ENCODE measurements at regions not wholly inside any gene's neighbourhood (a gene's known extent, or its start where the extent isn't known, plus 50 kb on each side); places are given as distances from the start of the nearest gene placed in this dataset.

GRCh38 chr16:74052016-74052415 is 244.6 kb upstream of the PSMD7 start:
- ChIA-PET POLR2A (no interaction called here), CTCF (interaction anchor here (1.1 to 5.7 kb wide), 3 partner anchors 13 to 175 kb away, joined by 5 to 40 read pairs (median 12); no protein-coding TSS in a partner anchor)
- Histone ChIP-seq H3F3A (replicated peaks; ENCODE audit: insufficient read depth) (no peaks in the 10 kb centered on the region), H3K9me2 (no peaks in the 10 kb centered on the region), H3K9me3 (no peaks in the 10 kb centered on the region), H3K79me2 (ENCODE audit: insufficient read depth) (no peaks in the 10 kb centered on the region), H3K4me1 (ENCODE audit: control insufficient read depth in 1 of 2, insufficient read depth in 2 of 2, low read depth in 1 of 2, low read length in 1 of 2) (no peaks in the 10 kb centered on the region), H2AFZ (ENCODE audit: low read depth) (no peak overlapping the region), H4K20me1 (ENCODE audit: insufficient read depth) (no peaks in the 10 kb centered on the region), H3K4me2 (no peak overlapping the region), H3K4me3 (ENCODE audit: low read depth in 2 of 2, low read length in 1 of 2) (no peak overlapping the region), H3K36me3 (replicated peaks in 1 of 2; ENCODE audit: control insufficient read depth in 1 of 2, insufficient read depth in 2 of 2, low read length in 1 of 2) (no peaks in the 10 kb centered on the region), H3K27ac (ENCODE audit: low read depth in 2 of 2, low read length in 1 of 2) (no peak overlapping the region), H3K27me3 (ENCODE audit: insufficient read depth) (no peaks in the 10 kb centered on the region), H3K9ac (no peak overlapping the region)
- DNase-seq: no peak
- 24% methylated on average over 1 of the region's 1 CpG for WGBS (ENCODE audit: low lambda C conversion rate)
- no peak for TF ChIP-seq NRF1 (IDR thresholded peaks at IDR 0.05; ENCODE audit: low read depth, low read length)
- no peak for TF ChIP-seq IRF3 (IDR thresholded peaks at IDR 0.05; ENCODE audit: low read depth, low read length)
- TF ChIP-seq RAD21 (IDR thresholded peaks at IDR 0.05; ENCODE audit: low read length): no peak

GRCh38 chr16:74049027-74049426 is 247.6 kb upstream of the PSMD7 start:
- TF ChIP-seq GABPA (IDR thresholded peaks at IDR 0.05; ENCODE audit: low read depth) (no peak), ELF1 (IDR thresholded peaks at IDR 0.05) (no peak), EZH2phosphoT487 (IDR thresholded peaks at IDR 0.05; ENCODE audit: borderline replicate concordance, low read depth) (no peak), FOXJ3 (CRISPR knock-in tag; IDR thresholded peaks at IDR 0.05) (no peak), SMC3 (IDR thresholded peaks at IDR 0.05; ENCODE audit: low read depth, low read length) (no peak), MEF2A (IDR thresholded peaks at IDR 0.05; ENCODE audit: borderline replicate concordance, low read depth) (no peak), RFX5 (IDR thresholded peaks at IDR 0.05; ENCODE audit: low read length) (no peak), TCF12 (IDR thresholded peaks at IDR 0.05) (no peak), NFIC (IDR thresholded peaks at IDR 0.05; ENCODE audit: borderline replicate concordance) (no peak), RAD21 (IDR thresholded peaks at IDR 0.05; ENCODE audit: low read length) (no peak), ZBTB33 (IDR thresholded peaks at IDR 0.05; ENCODE audit: borderline replicate concordance, low read depth) (no peak), EP300 (IDR thresholded peaks at IDR 0.05; ENCODE audit: borderline replicate concordance in 1 of 2, low read depth in 1 of 2, low read length in 1 of 2) (no peak), RCOR1 (IDR thresholded peaks at IDR 0.05; ENCODE audit: low read length) (no peak), SIN3A (IDR thresholded peaks at IDR 0.05; ENCODE audit: borderline replicate concordance, low read depth, low read length) (no peak), JUND (IDR thresholded peaks at IDR 0.05) (no peak), POLR2AphosphoS5 (IDR thresholded peaks at IDR 0.05; ENCODE audit: low read depth, low read length) (no peak), IRF3 (IDR thresholded peaks at IDR 0.05; ENCODE audit: low read depth, low read length) (no peak)
- TF ChIP-seq, protein P1, sequence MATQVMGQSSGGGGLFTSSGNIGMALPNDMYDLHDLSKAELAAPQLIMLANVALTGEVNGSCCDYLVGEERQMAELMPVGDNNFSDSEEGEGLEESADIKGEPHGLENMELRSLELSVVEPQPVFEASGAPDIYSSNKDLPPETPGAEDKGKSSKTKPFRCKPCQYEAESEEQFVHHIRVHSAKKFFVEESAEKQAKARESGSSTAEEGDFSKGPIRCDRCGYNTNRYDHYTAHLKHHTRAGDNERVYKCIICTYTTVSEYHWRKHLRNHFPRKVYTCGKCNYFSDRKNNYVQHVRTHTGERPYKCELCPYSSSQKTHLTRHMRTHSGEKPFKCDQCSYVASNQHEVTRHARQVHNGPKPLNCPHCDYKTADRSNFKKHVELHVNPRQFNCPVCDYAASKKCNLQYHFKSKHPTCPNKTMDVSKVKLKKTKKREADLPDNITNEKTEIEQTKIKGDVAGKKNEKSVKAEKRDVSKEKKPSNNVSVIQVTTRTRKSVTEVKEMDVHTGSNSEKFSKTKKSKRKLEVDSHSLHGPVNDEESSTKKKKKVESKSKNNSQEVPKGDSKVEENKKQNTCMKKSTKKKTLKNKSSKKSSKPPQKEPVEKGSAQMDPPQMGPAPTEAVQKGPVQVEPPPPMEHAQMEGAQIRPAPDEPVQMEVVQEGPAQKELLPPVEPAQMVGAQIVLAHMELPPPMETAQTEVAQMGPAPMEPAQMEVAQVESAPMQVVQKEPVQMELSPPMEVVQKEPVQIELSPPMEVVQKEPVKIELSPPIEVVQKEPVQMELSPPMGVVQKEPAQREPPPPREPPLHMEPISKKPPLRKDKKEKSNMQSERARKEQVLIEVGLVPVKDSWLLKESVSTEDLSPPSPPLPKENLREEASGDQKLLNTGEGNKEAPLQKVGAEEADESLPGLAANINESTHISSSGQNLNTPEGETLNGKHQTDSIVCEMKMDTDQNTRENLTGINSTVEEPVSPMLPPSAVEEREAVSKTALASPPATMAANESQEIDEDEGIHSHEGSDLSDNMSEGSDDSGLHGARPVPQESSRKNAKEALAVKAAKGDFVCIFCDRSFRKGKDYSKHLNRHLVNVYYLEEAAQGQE (IDR thresholded peaks at IDR 0.05; ENCODE audit: low read depth, low read length): no peak
- POLR2A ChIA-PET: no interaction called here

More at GRCh38 chr16:74049027-74049426, 247.6 kb upstream of the PSMD7 start:
- Histone ChIP-seq H3K9ac (no peak overlapping the region), H3K9me2 (no peaks in the 10 kb centered on the region), H4K20me1 (ENCODE audit: insufficient read depth) (no peaks in the 10 kb centered on the region), H3F3A (replicated peaks; ENCODE audit: insufficient read depth) (no peaks in the 10 kb centered on the region), H3K4me3 (ENCODE audit: low read depth in 2 of 2, low read length in 1 of 2) (no peak overlapping the region), H3K4me1 (ENCODE audit: control insufficient read depth in 1 of 2, insufficient read depth in 2 of 2, low read depth in 1 of 2, low read length in 1 of 2) (no peaks in the 10 kb centered on the region), H3K27me3 (ENCODE audit: insufficient read depth) (no peaks in the 10 kb centered on the region), H2AFZ (ENCODE audit: low read depth) (no peak overlapping the region), H3K4me2 (no peak overlapping the region), H3K79me2 (ENCODE audit: insufficient read depth) (no peaks in the 10 kb centered on the region), H3K9me3 (no peaks in the 10 kb centered on the region), H3K36me3 (replicated peaks in 1 of 2; ENCODE audit: control insufficient read depth in 1 of 2, insufficient read depth in 2 of 2, low read length in 1 of 2) (no peaks in the 10 kb centered on the region), H3K27ac (ENCODE audit: low read depth in 2 of 2, low read length in 1 of 2) (no peak overlapping the region)
- WGBS (ENCODE audit: low lambda C conversion rate): 18% methylated on average over 4 of the region's 4 CpGs
- no peak for DNase-seq
- CTCF ChIA-PET: interaction anchor here (5.7 kb wide), 1 partner anchor 13 kb away, joined by 40 read pairs; no protein-coding TSS in a partner anchor

Data from SK-N-SH (cell line).